ENCODE measurements at regions not wholly inside any gene's neighbourhood (a gene's known extent, or its start where the extent isn't known, plus 50 kb on each side); places are given as distances from the start of the nearest gene placed in this dataset.

DNA sequence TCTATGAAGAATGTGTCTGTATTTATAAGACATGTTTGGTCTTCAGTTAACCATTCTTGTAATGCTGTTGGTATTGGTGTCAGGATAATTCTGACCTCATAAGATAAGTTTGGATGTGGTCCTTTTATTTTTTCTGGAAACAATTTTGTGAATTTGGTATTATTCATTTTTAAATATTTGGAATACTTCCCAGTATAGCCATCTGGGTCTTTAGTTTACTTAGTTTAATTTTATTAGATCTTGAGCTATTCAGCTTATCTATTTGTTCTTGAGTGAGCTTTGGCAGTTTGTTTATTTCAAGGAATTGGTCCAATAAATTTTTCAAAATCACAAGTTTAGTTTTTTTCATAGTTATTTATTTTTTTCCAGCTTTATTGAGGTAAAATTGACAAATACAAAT is 335.4 kb upstream of the PCDH20 start:
- H3K27me3 ChIP-seq (replicated peaks in 2 of 5; ENCODE audit: control insufficient read depth in 4 of 5, insufficient read depth in 5 of 5, low read length in 4 of 5), result no peaks in the 10 kb centered on the region
- no peaks in the 10 kb centered on the region for H3K36me3 ChIP-seq (ENCODE audit: control insufficient read depth in 4 of 4, insufficient read depth in 4 of 4, low read length in 3 of 4)
- no peak for DNase-seq
- ChIA-PET POLR2A (no interaction called here), CTCF (interaction anchor here (0.6 kb wide), 1 partner anchor 11 kb away, joined by 3 read pairs; no protein-coding TSS in a partner anchor)
- H3K4me1 ChIP-seq (ENCODE audit: control extremely low read depth in 1 of 4, control insufficient read depth in 4 of 4, insufficient read depth in 4 of 4, low read length in 3 of 4), result no peaks in the 10 kb centered on the region
- no peak overlapping the region for H3K4me3 ChIP-seq (ENCODE audit: control insufficient read depth in 1 of 7, extremely low read depth in 1 of 7, insufficient read depth in 4 of 7, low read depth in 2 of 7, low read length in 6 of 7)
- H3K9me3 ChIP-seq (ENCODE audit: control extremely low read depth in 1 of 5, control insufficient read depth in 4 of 5, insufficient read depth in 2 of 5, low read depth in 1 of 5, low read length in 4 of 5), result peaks cover 0 to 3% (median 0%) of the 10 kb centered on the region in 5 experiments
- no peak overlapping the region for H3K27ac ChIP-seq (ENCODE audit: insufficient read depth in 1 of 2, low read depth in 1 of 2, low read length in 2 of 2, poor library complexity in 1 of 2, severe bottlenecking in 2 of 2)

DNA sequence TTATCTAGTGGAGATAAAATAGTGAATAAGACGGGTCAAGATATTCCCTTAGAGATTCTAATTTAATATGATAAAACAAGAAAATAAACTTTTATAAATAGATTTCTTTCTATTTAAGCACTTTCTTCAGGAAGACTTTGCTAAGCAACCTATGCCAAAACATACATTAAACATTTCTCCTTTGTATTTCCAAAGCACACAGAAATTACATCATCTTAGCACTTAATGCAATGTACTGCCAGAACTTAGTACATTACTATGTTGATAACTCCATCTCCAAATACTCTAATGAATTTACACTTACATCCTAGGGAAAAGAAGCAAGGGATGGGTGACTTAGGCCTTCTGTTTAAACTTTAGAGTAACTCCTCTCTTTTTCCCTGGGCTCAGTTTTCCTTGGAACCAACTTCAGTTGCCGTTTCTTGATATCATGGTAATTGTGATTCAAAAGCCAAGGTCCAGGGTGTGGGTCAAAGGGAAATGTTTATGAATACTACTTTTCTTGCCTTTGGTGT is 322.6 kb upstream of the PCDH20 start:
- Histone ChIP-seq H3K4me3 (ENCODE audit: control insufficient read depth in 1 of 7, extremely low read depth in 1 of 7, insufficient read depth in 4 of 7, low read depth in 2 of 7, low read length in 6 of 7) (no peak overlapping the region), H3K36me3 (ENCODE audit: control insufficient read depth in 4 of 4, insufficient read depth in 4 of 4, low read length in 3 of 4) (no peaks in the 10 kb centered on the region), H3K27me3 (replicated peaks in 2 of 5; ENCODE audit: control insufficient read depth in 4 of 5, insufficient read depth in 5 of 5, low read length in 4 of 5) (no peaks in the 10 kb centered on the region), H3K9me3 (ENCODE audit: control extremely low read depth in 1 of 5, control insufficient read depth in 4 of 5, insufficient read depth in 2 of 5, low read depth in 1 of 5, low read length in 4 of 5) (peaks cover 0 to 2% (median 0%) of the 10 kb centered on the region in 5 experiments), H3K4me1 (ENCODE audit: control extremely low read depth in 1 of 4, control insufficient read depth in 4 of 4, insufficient read depth in 4 of 4, low read length in 3 of 4) (no peaks in the 10 kb centered on the region), H3K27ac (ENCODE audit: insufficient read depth in 1 of 2, low read depth in 1 of 2, low read length in 2 of 2, poor library complexity in 1 of 2, severe bottlenecking in 2 of 2) (no peak overlapping the region)
- DNase-seq, result no peak
- POLR2A ChIA-PET, result no interaction called here
- WGBS (ENCODE audit: insufficient coverage), result 100% methylated on average over 1 of the region's 2 CpGs
- CTCF ChIA-PET, result no interaction called here

DNA sequence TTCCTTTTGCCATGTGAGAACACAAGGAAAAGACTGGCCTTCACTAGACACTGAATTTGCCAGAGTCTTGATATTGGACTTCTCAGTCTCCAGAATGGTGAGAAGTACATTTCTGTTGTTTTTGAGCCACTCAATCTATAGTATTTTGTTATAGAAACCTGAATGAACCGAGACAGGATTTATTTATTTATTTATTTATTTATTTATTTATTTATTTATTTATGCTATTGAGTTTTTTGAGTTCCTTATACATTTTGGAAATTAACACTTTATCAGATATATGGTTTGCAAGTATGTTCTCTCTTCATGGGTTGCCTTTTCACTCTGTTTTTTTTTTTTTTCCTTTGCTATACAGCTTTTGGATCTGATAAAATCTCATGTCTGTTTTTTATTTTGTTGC is 319.0 kb upstream of the PCDH20 start:
- H3K4me3 ChIP-seq (ENCODE audit: control insufficient read depth in 1 of 7, extremely low read depth in 1 of 7, insufficient read depth in 4 of 7, low read depth in 2 of 7, low read length in 6 of 7), result no peak overlapping the region
- CTCF ChIA-PET, result no interaction called here
- H3K4me1 ChIP-seq (ENCODE audit: control extremely low read depth in 1 of 4, control insufficient read depth in 4 of 4, insufficient read depth in 4 of 4, low read length in 3 of 4), result no peaks in the 10 kb centered on the region
- no peak for DNase-seq
- WGBS (ENCODE audit: insufficient coverage), result no CpG with 5 or more reads among the region's 1 CpG
- no peaks in the 10 kb centered on the region for H3K36me3 ChIP-seq (ENCODE audit: control insufficient read depth in 4 of 4, insufficient read depth in 4 of 4, low read length in 3 of 4)
- POLR2A ChIA-PET, result no interaction called here
- peaks cover 0 to 2% (median 0%) of the 10 kb centered on the region in 5 experiments for H3K9me3 ChIP-seq (ENCODE audit: control extremely low read depth in 1 of 5, control insufficient read depth in 4 of 5, insufficient read depth in 2 of 5, low read depth in 1 of 5, low read length in 4 of 5)
- no peak overlapping the region for H3K27ac ChIP-seq (ENCODE audit: insufficient read depth in 1 of 2, low read depth in 1 of 2, low read length in 2 of 2, poor library complexity in 1 of 2, severe bottlenecking in 2 of 2)
- no peaks in the 10 kb centered on the region for H3K27me3 ChIP-seq (replicated peaks in 2 of 5; ENCODE audit: control insufficient read depth in 4 of 5, insufficient read depth in 5 of 5, low read length in 4 of 5)

DNA sequence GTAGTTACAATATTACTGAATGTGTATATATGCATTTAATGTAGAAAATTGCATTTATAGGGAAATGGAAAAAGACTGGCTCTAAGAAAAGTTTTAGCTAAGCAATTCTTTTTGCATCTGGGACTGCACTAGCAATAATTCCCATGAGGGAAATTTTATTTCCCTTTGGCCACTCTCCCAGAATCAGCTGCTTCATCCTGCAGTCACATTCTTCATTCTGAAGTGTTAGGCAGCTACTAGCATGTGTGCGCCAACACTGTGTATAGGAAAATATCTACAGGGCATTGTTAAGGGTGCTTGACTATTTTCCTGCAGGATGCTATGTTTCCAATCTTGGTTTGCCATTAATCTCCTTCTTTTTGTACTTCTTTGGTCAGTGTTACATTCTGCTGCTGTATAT is 312.8 kb upstream of the PCDH20 start:
- no peaks in the 10 kb centered on the region for H3K27me3 ChIP-seq (replicated peaks in 2 of 5; ENCODE audit: control insufficient read depth in 4 of 5, insufficient read depth in 5 of 5, low read length in 4 of 5)
- H3K36me3 ChIP-seq (ENCODE audit: control insufficient read depth in 4 of 4, insufficient read depth in 4 of 4, low read length in 3 of 4), result no peaks in the 10 kb centered on the region
- 100% methylated on average over 1 of the region's 1 CpG for WGBS (ENCODE audit: insufficient coverage)
- H3K4me3 ChIP-seq (ENCODE audit: control insufficient read depth in 1 of 7, extremely low read depth in 1 of 7, insufficient read depth in 4 of 7, low read depth in 2 of 7, low read length in 6 of 7), result no peak overlapping the region
- H3K9me3 ChIP-seq (ENCODE audit: control extremely low read depth in 1 of 5, control insufficient read depth in 4 of 5, insufficient read depth in 2 of 5, low read depth in 1 of 5, low read length in 4 of 5), result no peaks in the 10 kb centered on the region
- POLR2A ChIA-PET, result no interaction called here
- H3K4me1 ChIP-seq (ENCODE audit: control extremely low read depth in 1 of 4, control insufficient read depth in 4 of 4, insufficient read depth in 4 of 4, low read length in 3 of 4), result no peaks in the 10 kb centered on the region
- no peak for DNase-seq
- CTCF ChIA-PET, result no interaction called here
- no peak overlapping the region for H3K27ac ChIP-seq (ENCODE audit: insufficient read depth in 1 of 2, low read depth in 1 of 2, low read length in 2 of 2, poor library complexity in 1 of 2, severe bottlenecking in 2 of 2)

DNA sequence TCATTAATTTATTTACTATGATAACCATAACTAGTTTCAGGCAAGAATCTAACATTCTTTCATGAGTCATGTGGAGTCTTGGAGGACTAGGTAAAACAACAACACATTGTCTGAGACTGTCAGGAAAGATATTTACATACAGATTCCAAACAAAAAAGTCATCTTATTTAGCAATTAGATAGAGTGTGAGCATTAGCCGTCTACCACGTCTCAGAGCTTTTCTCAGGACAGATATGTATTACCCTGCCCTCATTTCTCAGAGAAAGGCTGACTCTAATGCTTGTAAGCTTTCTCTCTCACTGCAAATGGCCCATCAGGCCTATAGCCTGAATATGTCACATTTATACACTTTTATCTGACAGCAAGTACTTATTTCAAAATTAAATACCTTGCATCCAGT is 312.1 kb upstream of the PCDH20 start:
- no peaks in the 10 kb centered on the region for H3K36me3 ChIP-seq (ENCODE audit: control insufficient read depth in 4 of 4, insufficient read depth in 4 of 4, low read length in 3 of 4)
- WGBS (ENCODE audit: insufficient coverage), result 86% methylated on average over 2 of the region's 2 CpGs
- H3K9me3 ChIP-seq (ENCODE audit: control extremely low read depth in 1 of 5, control insufficient read depth in 4 of 5, insufficient read depth in 2 of 5, low read depth in 1 of 5, low read length in 4 of 5), result no peaks in the 10 kb centered on the region
- H3K4me1 ChIP-seq (ENCODE audit: control extremely low read depth in 1 of 4, control insufficient read depth in 4 of 4, insufficient read depth in 4 of 4, low read length in 3 of 4), result no peaks in the 10 kb centered on the region
- CTCF ChIA-PET, result no interaction called here
- H3K4me3 ChIP-seq (ENCODE audit: control insufficient read depth in 1 of 7, extremely low read depth in 1 of 7, insufficient read depth in 4 of 7, low read depth in 2 of 7, low read length in 6 of 7), result no peak overlapping the region
- no peak overlapping the region for H3K27ac ChIP-seq (ENCODE audit: insufficient read depth in 1 of 2, low read depth in 1 of 2, low read length in 2 of 2, poor library complexity in 1 of 2, severe bottlenecking in 2 of 2)
- H3K27me3 ChIP-seq (replicated peaks in 2 of 5; ENCODE audit: control insufficient read depth in 4 of 5, insufficient read depth in 5 of 5, low read length in 4 of 5), result no peaks in the 10 kb centered on the region
- DNase-seq, result no peak
- POLR2A ChIA-PET, result no interaction called here

DNA sequence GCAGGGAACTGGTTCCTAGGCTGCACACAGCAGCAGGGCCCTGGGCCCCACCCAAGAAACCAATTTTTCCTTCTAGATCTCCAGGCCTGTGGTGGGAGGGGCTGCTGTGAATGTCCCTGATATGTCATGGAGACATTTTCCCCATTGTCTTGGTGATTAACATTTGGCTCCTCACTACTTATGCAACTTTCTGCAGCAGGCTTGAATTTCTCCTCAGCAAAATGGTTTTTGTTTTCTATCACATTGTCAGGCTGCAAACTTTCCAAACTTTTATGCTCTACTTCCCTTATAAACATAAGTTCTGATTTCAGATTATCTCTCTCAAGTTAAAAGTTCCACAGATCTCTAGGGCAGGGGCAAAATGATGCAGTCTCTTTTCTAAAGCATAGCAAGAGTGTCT is 310.2 kb upstream of the PCDH20 start:
- Histone ChIP-seq H3K4me1 (ENCODE audit: control extremely low read depth in 1 of 4, control insufficient read depth in 4 of 4, insufficient read depth in 4 of 4, low read length in 3 of 4) (no peaks in the 10 kb centered on the region), H3K27me3 (replicated peaks in 2 of 5; ENCODE audit: control insufficient read depth in 4 of 5, insufficient read depth in 5 of 5, low read length in 4 of 5) (no peaks in the 10 kb centered on the region), H3K36me3 (ENCODE audit: control insufficient read depth in 4 of 4, insufficient read depth in 4 of 4, low read length in 3 of 4) (no peaks in the 10 kb centered on the region), H3K27ac (ENCODE audit: insufficient read depth in 1 of 2, low read depth in 1 of 2, low read length in 2 of 2, poor library complexity in 1 of 2, severe bottlenecking in 2 of 2) (no peak overlapping the region), H3K4me3 (ENCODE audit: control insufficient read depth in 1 of 7, extremely low read depth in 1 of 7, insufficient read depth in 4 of 7, low read depth in 2 of 7, low read length in 6 of 7) (no peak overlapping the region), H3K9me3 (ENCODE audit: control extremely low read depth in 1 of 5, control insufficient read depth in 4 of 5, insufficient read depth in 2 of 5, low read depth in 1 of 5, low read length in 4 of 5) (no peaks in the 10 kb centered on the region)
- ChIA-PET CTCF (no interaction called here), POLR2A (no interaction called here)
- no peak for DNase-seq

DNA sequence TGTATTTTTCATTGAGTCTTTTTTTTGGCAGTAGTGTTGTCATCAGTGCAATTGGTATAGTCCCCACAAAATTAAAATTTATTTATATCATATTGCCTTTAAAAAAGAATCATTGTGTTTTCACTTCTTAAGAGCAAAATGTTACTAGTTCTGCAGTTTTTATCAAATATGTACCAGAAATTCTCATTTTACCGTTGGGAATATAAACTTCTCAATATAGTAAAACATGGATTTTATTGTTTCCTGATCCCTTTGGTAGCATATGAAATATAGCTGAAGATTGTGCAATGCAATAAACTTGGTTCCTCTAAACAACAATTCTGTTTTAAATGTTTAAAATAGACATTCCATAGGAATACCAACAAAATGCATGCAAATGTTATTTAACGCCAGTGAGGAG is 306.5 kb upstream of the PCDH20 start:
- no peaks in the 10 kb centered on the region for H3K4me1 ChIP-seq (ENCODE audit: control extremely low read depth in 1 of 4, control insufficient read depth in 4 of 4, insufficient read depth in 4 of 4, low read length in 3 of 4)
- H3K27me3 ChIP-seq (replicated peaks in 2 of 5; ENCODE audit: control insufficient read depth in 4 of 5, insufficient read depth in 5 of 5, low read length in 4 of 5), result no peaks in the 10 kb centered on the region
- H3K36me3 ChIP-seq (ENCODE audit: control insufficient read depth in 4 of 4, insufficient read depth in 4 of 4, low read length in 3 of 4), result no peaks in the 10 kb centered on the region
- no peak for DNase-seq
- H3K27ac ChIP-seq (ENCODE audit: insufficient read depth in 1 of 2, low read depth in 1 of 2, low read length in 2 of 2, poor library complexity in 1 of 2, severe bottlenecking in 2 of 2), result no peak overlapping the region
- ChIA-PET CTCF (no interaction called here), POLR2A (no interaction called here)
- no CpG with 5 or more reads among the region's 2 CpGs for WGBS (ENCODE audit: insufficient coverage)
- no peak overlapping the region for H3K4me3 ChIP-seq (ENCODE audit: control insufficient read depth in 1 of 7, extremely low read depth in 1 of 7, insufficient read depth in 4 of 7, low read depth in 2 of 7, low read length in 6 of 7)
- no peaks in the 10 kb centered on the region for H3K9me3 ChIP-seq (ENCODE audit: control extremely low read depth in 1 of 5, control insufficient read depth in 4 of 5, insufficient read depth in 2 of 5, low read depth in 1 of 5, low read length in 4 of 5)
